Common myeloid progenitor, CD34-positive (primary cell): ENCODE measurements at regions not wholly inside any gene's neighbourhood (a gene's known extent, or its start where the extent isn't known, plus 50 kb on each side); places are given as distances from the start of the nearest gene placed in this dataset.
A peak's percentile ranks its signal among the peaks of the same experiment; 100 is the strongest.

Experiments
- CTCF ChIA-PET: fragments of 350-600 bp; sonication (Branson Sonifier 250); formaldehyde crosslinking; loops from one replicate; lab custom pipeline; 2021; ENCODE audit warnings: antibody characterized with exemption; lab: Charles Lee
- POLR2A ChIA-PET: fragments of 350-600 bp; sonication (Branson Sonifier 250); formaldehyde crosslinking; loops from one replicate; lab custom pipeline; 2021; ENCODE audit warnings: antibody characterized with exemption; lab: Charles Lee
- DNase-seq, 3 donors: peaks; one replicate each; pipeline versions ENCODE4 v3.0.0 to v3.0.0-alpha.2; 2013
- H3K27ac ChIP-seq, 2 experiments: 1 replicate in 1 of 2; 2 replicates in 1 of 2; pipeline ENCODE4 v1.7.0; 2013; ENCODE audit warnings: inconsistent platforms in 2 of 2, low read length in 2 of 2, mild to moderate bottlenecking in 2 of 2, low read depth in 1 of 2, moderate library complexity in 1 of 2; ENCODE audit not compliant: severe bottlenecking in 2 of 2, insufficient read depth in 1 of 2, poor library complexity in 1 of 2
- H3K27me3 ChIP-seq, 5 experiments: replicated peaks in 2 of 5; 1 replicate in 3 of 5; 2 replicates in 2 of 5; pipeline versions ENCODE4 v1.6.1 to v1.7.0; 2013; ENCODE audit warnings: low read length in 4 of 5, mild to moderate bottlenecking in 2 of 5, moderate library complexity in 2 of 5, inconsistent platforms in 1 of 5; ENCODE audit not compliant: insufficient read depth in 5 of 5, control insufficient read depth in 4 of 5
- H3K36me3 ChIP-seq, 4 experiments: 1 replicate in 2 of 4; 2 replicates in 2 of 4; pipeline versions ENCODE4 v1.6.1 to v1.7.0; 2013; ENCODE audit warnings: low read length in 3 of 4, control low read depth in 1 of 4, mild to moderate bottlenecking in 1 of 4; ENCODE audit not compliant: control insufficient read depth in 4 of 4, insufficient read depth in 4 of 4
- H3K4me1 ChIP-seq, 4 experiments: 1 replicate in 3 of 4; 2 replicates in 1 of 4; pipeline versions ENCODE4 v1.6.1 to v1.7.1; 2013; ENCODE audit warnings: low read length in 3 of 4, mild to moderate bottlenecking in 3 of 4, control low read depth in 1 of 4, inconsistent platforms in 1 of 4, moderate library complexity in 1 of 4; ENCODE audit not compliant: control insufficient read depth in 4 of 4, insufficient read depth in 4 of 4; ENCODE audit errors: control extremely low read depth in 1 of 4
- H3K4me3 ChIP-seq, 7 experiments: 1 replicate in 4 of 7; 2 replicates in 3 of 7; pipeline versions ENCODE4 v1.5.1 to v1.7.0; 2013; ENCODE audit warnings: mild to moderate bottlenecking in 7 of 7, low read length in 6 of 7, moderate library complexity in 6 of 7, inconsistent platforms in 2 of 7, low read depth in 2 of 7, control low read depth in 1 of 7; ENCODE audit not compliant: insufficient read depth in 4 of 7, control insufficient read depth in 1 of 7; ENCODE audit errors: extremely low read depth in 1 of 7
- H3K9me3 ChIP-seq, 5 experiments: 1 replicate in 4 of 5; 2 replicates in 1 of 5; pipeline versions ENCODE4 v1.6.1 to v1.7.1; 2013; ENCODE audit warnings: low read length in 4 of 5, mild to moderate bottlenecking in 2 of 5, inconsistent platforms in 1 of 5, low read depth in 1 of 5, moderate library complexity in 1 of 5; ENCODE audit not compliant: control insufficient read depth in 4 of 5, insufficient read depth in 2 of 5; ENCODE audit errors: control extremely low read depth in 1 of 5
- WGBS: methylation state at CpG from one replicate; pipeline ENCODE4 v1.1.5; 2013; ENCODE audit not compliant: insufficient coverage; 5-methylcytosine and 5-hydroxymethylcytosine counted together

- peak in 2 of 3 donors; percentile 38 to 43 for DNase-seq
- POLR2A ChIA-PET, result interaction anchor here (0.6 kb wide), 1 partner anchor 28 kb away, joined by 4 read pairs; no protein-coding TSS in a partner anchor
- no peak overlapping the region for H3K4me3 ChIP-seq
- no peaks in the 10 kb centered on the region for H3K36me3 ChIP-seq
- peaks cover 0 to 4% (median 0%) of the 10 kb centered on the region in 5 experiments for H3K9me3 ChIP-seq
- CTCF ChIA-PET, result interaction anchor here (1.2 to 3.8 kb wide), 2 partner anchors 15 to 16 kb away, joined by 3 to 21 read pairs; no protein-coding TSS in a partner anchor
- H3K4me1 ChIP-seq, result no peaks in the 10 kb centered on the region
- WGBS, result 38% methylated on average over 1 of the region's 2 CpGs
- H3K27me3 ChIP-seq, result no peaks in the 10 kb centered on the region
- H3K27ac ChIP-seq, result no peak overlapping the region
Measured at GRCh38 chrX:39133971-39134370, 332.7 kb downstream of the MID1IP1 start.

- Histone ChIP-seq H3K4me3 (no peak overlapping the region), H3K36me3 (no peaks in the 10 kb centered on the region), H3K4me1 (no peaks in the 10 kb centered on the region), H3K27ac (no peak overlapping the region), H3K27me3 (no peaks in the 10 kb centered on the region), H3K9me3 (no peaks in the 10 kb centered on the region)
- WGBS, result 67% methylated on average over 3 of the region's 3 CpGs
- CTCF ChIA-PET, result interaction anchor here (0.8 kb wide), 1 partner anchor 105 kb away, joined by 3 read pairs; no protein-coding TSS in a partner anchor
- POLR2A ChIA-PET, result no interaction called here
- DNase-seq, result no peak
Measured at GRCh38 chrX:39137363-39137954, 336.2 kb downstream of the MID1IP1 start.

- no peak overlapping the region for H3K4me3 ChIP-seq
- CTCF ChIA-PET, result interaction anchor here (1.0 kb wide), 1 partner anchor 9 kb away, joined by 3 read pairs; no protein-coding TSS in a partner anchor
- H3K36me3 ChIP-seq, result no peaks in the 10 kb centered on the region
- POLR2A ChIA-PET, result no interaction called here
- DNase-seq, result no peak
- H3K27ac ChIP-seq, result no peak overlapping the region
- no peaks in the 10 kb centered on the region for H3K9me3 ChIP-seq
- 90% methylated on average over 3 of the region's 3 CpGs for WGBS
- H3K4me1 ChIP-seq, result peaks cover 0 to 15% (median 12%) of the 10 kb centered on the region in 4 experiments
- no peaks in the 10 kb centered on the region for H3K27me3 ChIP-seq
Measured at GRCh38 chrX:39140581-39140980, 339.3 kb downstream of the MID1IP1 start.

- POLR2A ChIA-PET, result no interaction called here
- WGBS, result no CpG with 5 or more reads among the region's 3 CpGs
Measured at GRCh38 chrX:39144323-39144722, 343.1 kb downstream of the MID1IP1 start.

GRCh38 chrX:39144956-39145355, 343.7 kb downstream of the MID1IP1 start:
- ChIA-PET POLR2A (no interaction called here), CTCF (interaction anchor here (0.9 to 1.6 kb wide), 2 partner anchors 10 to 11 kb away, joined by 3 read pairs; no protein-coding TSS in a partner anchor)
- peak in 2 of 3 donors; percentile 78 to 85 for DNase-seq

More at GRCh38 chrX:39144323-39144722, 343.1 kb downstream of the MID1IP1 start:
- DNase-seq, result peak in 2 of 3 donors; percentile 59 to 69
- peaks cover 0 to 22% (median 14%) of the 10 kb centered on the region in 4 experiments for H3K4me1 ChIP-seq
- no peaks in the 10 kb centered on the region for H3K9me3 ChIP-seq
- no peak overlapping the region for H3K4me3 ChIP-seq
- peak overlapping the region in 1 of 2 experiments; percentile 27 for H3K27ac ChIP-seq
- no peaks in the 10 kb centered on the region for H3K36me3 ChIP-seq
- no peaks in the 10 kb centered on the region for H3K27me3 ChIP-seq
- CTCF ChIA-PET, result interaction anchor here (1.6 kb wide), 1 partner anchor 12 kb away, joined by 3 read pairs; no protein-coding TSS in a partner anchor

GRCh38 chrX:39145859-39146258, 344.6 kb downstream of the MID1IP1 start:
- H3K27ac ChIP-seq, result no peak overlapping the region
- DNase-seq, result no peak
- peaks cover 0 to 29% (median 16%) of the 10 kb centered on the region in 4 experiments for H3K4me1 ChIP-seq
- H3K9me3 ChIP-seq, result no peaks in the 10 kb centered on the region
- ChIA-PET POLR2A (no interaction called here), CTCF (interaction anchor here (0.9 to 1.6 kb wide), 2 partner anchors 9 to 10 kb away, joined by 3 read pairs; no protein-coding TSS in a partner anchor)
- H3K36me3 ChIP-seq, result no peaks in the 10 kb centered on the region
- no peaks in the 10 kb centered on the region for H3K27me3 ChIP-seq
- no peak overlapping the region for H3K4me3 ChIP-seq

More at GRCh38 chrX:39144956-39145355, 343.7 kb downstream of the MID1IP1 start:
- Histone ChIP-seq H3K4me1 (peaks cover 0 to 28% (median 16%) of the 10 kb centered on the region in 4 experiments), H3K36me3 (no peaks in the 10 kb centered on the region), H3K27me3 (no peaks in the 10 kb centered on the region), H3K27ac (peak overlapping the region in 1 of 2 experiments; percentile 27), H3K9me3 (no peaks in the 10 kb centered on the region), H3K4me3 (peak overlapping the region in 1 of 7 experiments; percentile 6)
- 43% methylated on average over 7 of the region's 7 CpGs for WGBS

- Histone ChIP-seq H3K9me3 (no peaks in the 10 kb centered on the region), H3K36me3 (no peaks in the 10 kb centered on the region), H3K4me1 (peaks cover 0 to 19% (median 9%) of the 10 kb centered on the region in 4 experiments), H3K27ac (no peak overlapping the region), H3K27me3 (no peaks in the 10 kb centered on the region), H3K4me3 (no peak overlapping the region)
- ChIA-PET POLR2A (interaction anchor here (0.9 kb wide), 1 partner anchor 346 kb away, joined by 3 read pairs; no protein-coding TSS in a partner anchor), CTCF (interaction anchor here (0.6 to 4.6 kb wide), 10 partner anchors 8 to 394 kb away, joined by 3 to 21 read pairs (median 4); no protein-coding TSS in a partner anchor)
- WGBS, result 14% methylated on average over 8 of the region's 8 CpGs
- DNase-seq, result peak; percentile 42 to 76 (median 68)
Measured at GRCh38 chrX:39149761-39150160, 348.5 kb downstream of the MID1IP1 start.
